ENCODE measurements at regions not wholly inside any gene's neighbourhood (a gene's known extent, or its start where the extent isn't known, plus 50 kb on each side); places are given as distances from the start of the nearest gene placed in this dataset.

- Mint-ChIP-seq H3K27ac (no peak overlapping the region), H3K4me1 (ENCODE audit: low read depth) (no peaks in the 10 kb centered on the region), H3K36me3 (ENCODE audit: low read depth) (no peaks in the 10 kb centered on the region), H3K9me3 (no peaks in the 10 kb centered on the region), H3K4me3 (no peak overlapping the region), H3K27me3 (peaks cover 30% of the 10 kb centered on the region)
- DNase-seq, result no peak
- intact Hi-C loops (cut with micrococcal nuclease), result no loop called here
- CTCF ChIA-PET, result no interaction called here
- no peak for TF ChIP-seq CTCF (IDR thresholded peaks at IDR 0.05)
- POLR2A ChIA-PET, result no interaction called here
- no peak for ATAC-seq
Measured at GRCh38 chr10:9239298-9239697, 1184.8 kb downstream of the GATA3 start.

GRCh38 chr10:9243941-9244411 lies 1189.5 kb downstream of the GATA3 start:
- DNase-seq (no peak), ATAC-seq (no peak)
- Mint-ChIP-seq H3K27me3 (peaks cover 25% of the 10 kb centered on the region), H3K4me1 (ENCODE audit: low read depth) (no peaks in the 10 kb centered on the region), H3K36me3 (ENCODE audit: low read depth) (no peaks in the 10 kb centered on the region), H3K27ac (no peak overlapping the region), H3K4me3 (no peak overlapping the region), H3K9me3 (no peaks in the 10 kb centered on the region)
- ChIA-PET CTCF (no interaction called here), POLR2A (no interaction called here)
- intact Hi-C loops (cut with micrococcal nuclease), result no loop called here
- no peak for TF ChIP-seq CTCF (IDR thresholded peaks at IDR 0.05)

GRCh38 chr10:9244864-9245263 lies 1190.4 kb downstream of the GATA3 start:
- Mint-ChIP-seq H3K4me3 (no peak overlapping the region), H3K4me1 (ENCODE audit: low read depth) (no peaks in the 10 kb centered on the region), H3K27me3 (peaks cover 23% of the 10 kb centered on the region), H3K36me3 (ENCODE audit: low read depth) (no peaks in the 10 kb centered on the region), H3K9me3 (no peaks in the 10 kb centered on the region), H3K27ac (no peak overlapping the region)
- ChIA-PET CTCF (no interaction called here), POLR2A (no interaction called here)
- ATAC-seq (no peak), DNase-seq (no peak)
- TF ChIP-seq CTCF (IDR thresholded peaks at IDR 0.05), result no peak
- intact Hi-C loops (cut with micrococcal nuclease), result no loop called here

- POLR2A ChIA-PET, result no interaction called here
- H3K27me3 Mint-ChIP-seq, result peaks cover 19% of the 10 kb centered on the region
Measured at GRCh38 chr10:9253121-9253520, 1198.6 kb downstream of the GATA3 start.

GRCh38 chr10:9254353-9254752 lies 1199.9 kb downstream of the GATA3 start:
- H3K4me3 Mint-ChIP-seq, result no peak overlapping the region
- intact Hi-C loops (cut with micrococcal nuclease), result no loop called here
- no peaks in the 10 kb centered on the region for H3K9me3 Mint-ChIP-seq
- POLR2A ChIA-PET, result no interaction called here
- no peak for DNase-seq
- no peaks in the 10 kb centered on the region for H3K4me1 Mint-ChIP-seq (ENCODE audit: low read depth)
- CTCF ChIA-PET, result interaction anchor here (1.0 kb wide), 1 partner anchor 1729 kb away, joined by 3 read pairs; no protein-coding TSS in a partner anchor
- H3K27me3 Mint-ChIP-seq, result peaks cover 22% of the 10 kb centered on the region
- ATAC-seq, result no peak
- TF ChIP-seq CTCF (IDR thresholded peaks at IDR 0.05), result no peak
- H3K27ac Mint-ChIP-seq, result no peak overlapping the region
- H3K36me3 Mint-ChIP-seq (ENCODE audit: low read depth), result no peaks in the 10 kb centered on the region

More at GRCh38 chr10:9253121-9253520, 1198.6 kb downstream of the GATA3 start:
- ATAC-seq (no peak), DNase-seq (no peak)
- Mint-ChIP-seq H3K4me1 (ENCODE audit: low read depth) (no peaks in the 10 kb centered on the region), H3K4me3 (no peak overlapping the region), H3K27ac (no peak overlapping the region), H3K9me3 (no peaks in the 10 kb centered on the region), H3K36me3 (ENCODE audit: low read depth) (no peaks in the 10 kb centered on the region)
- CTCF ChIA-PET, result no interaction called here
- intact Hi-C loops (cut with micrococcal nuclease), result no loop called here
- no peak for TF ChIP-seq CTCF (IDR thresholded peaks at IDR 0.05)

Data from activated CD8-positive, alpha-beta T cell treated with anti-CD3 and anti-CD28 coated beads for 36 hours (primary cell).